ENCODE measurements at regions not wholly inside any gene's neighbourhood (a gene's known extent, or its start where the extent isn't known, plus 50 kb on each side); places are given as distances from the start of the nearest gene placed in this dataset.

DNA sequence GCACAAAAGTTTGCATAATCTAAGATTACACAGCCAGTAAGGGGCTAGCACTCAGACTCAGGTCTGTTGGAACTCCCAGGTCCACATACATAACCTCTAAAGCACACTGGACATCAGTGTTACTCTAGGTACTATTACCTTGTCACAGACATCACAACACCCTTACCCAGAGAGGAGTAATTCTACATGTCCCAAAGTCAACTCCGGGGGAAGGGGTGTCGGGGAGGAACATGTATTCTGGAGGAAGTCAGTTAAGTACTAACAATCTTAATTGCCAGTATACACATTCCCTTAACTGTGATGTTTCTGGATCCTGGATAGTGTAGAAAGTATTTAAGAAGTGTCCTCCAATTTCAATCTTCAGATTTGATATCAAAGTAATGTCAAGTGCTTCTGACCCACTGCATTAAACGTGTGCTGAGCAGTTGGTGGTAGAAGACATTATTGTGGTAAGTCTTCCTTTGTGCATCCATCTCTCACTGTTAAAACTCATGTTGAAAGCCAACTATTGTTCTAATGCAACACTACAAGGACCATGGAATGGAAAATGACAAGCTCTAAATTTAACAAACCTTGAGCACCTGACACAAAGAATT is 155.4 kb downstream of the CRPPA start (continued):
- TF ChIP-seq, protein P1, sequence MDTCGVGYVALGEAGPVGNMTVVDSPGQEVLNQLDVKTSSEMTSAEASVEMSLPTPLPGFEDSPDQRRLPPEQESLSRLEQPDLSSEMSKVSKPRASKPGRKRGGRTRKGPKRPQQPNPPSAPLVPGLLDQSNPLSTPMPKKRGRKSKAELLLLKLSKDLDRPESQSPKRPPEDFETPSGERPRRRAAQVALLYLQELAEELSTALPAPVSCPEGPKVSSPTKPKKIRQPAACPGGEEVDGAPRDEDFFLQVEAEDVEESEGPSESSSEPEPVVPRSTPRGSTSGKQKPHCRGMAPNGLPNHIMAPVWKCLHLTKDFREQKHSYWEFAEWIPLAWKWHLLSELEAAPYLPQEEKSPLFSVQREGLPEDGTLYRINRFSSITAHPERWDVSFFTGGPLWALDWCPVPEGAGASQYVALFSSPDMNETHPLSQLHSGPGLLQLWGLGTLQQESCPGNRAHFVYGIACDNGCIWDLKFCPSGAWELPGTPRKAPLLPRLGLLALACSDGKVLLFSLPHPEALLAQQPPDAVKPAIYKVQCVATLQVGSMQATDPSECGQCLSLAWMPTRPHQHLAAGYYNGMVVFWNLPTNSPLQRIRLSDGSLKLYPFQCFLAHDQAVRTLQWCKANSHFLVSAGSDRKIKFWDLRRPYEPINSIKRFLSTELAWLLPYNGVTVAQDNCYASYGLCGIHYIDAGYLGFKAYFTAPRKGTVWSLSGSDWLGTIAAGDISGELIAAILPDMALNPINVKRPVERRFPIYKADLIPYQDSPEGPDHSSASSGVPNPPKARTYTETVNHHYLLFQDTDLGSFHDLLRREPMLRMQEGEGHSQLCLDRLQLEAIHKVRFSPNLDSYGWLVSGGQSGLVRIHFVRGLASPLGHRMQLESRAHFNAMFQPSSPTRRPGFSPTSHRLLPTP (IDR thresholded peaks at IDR 0.05; ENCODE audit: borderline replicate concordance, extremely low read depth, insufficient read length) = no peak
- no peak for TF ChIP-seq ZNF224 (CRISPR knock-in tag; IDR thresholded peaks at IDR 0.05)
- peak; percentile 54 for TF ChIP-seq SMARCB1 (IDR thresholded peaks at IDR 0.05; ENCODE audit: insufficient read length, low read depth)
- TF ChIP-seq, protein P2, sequence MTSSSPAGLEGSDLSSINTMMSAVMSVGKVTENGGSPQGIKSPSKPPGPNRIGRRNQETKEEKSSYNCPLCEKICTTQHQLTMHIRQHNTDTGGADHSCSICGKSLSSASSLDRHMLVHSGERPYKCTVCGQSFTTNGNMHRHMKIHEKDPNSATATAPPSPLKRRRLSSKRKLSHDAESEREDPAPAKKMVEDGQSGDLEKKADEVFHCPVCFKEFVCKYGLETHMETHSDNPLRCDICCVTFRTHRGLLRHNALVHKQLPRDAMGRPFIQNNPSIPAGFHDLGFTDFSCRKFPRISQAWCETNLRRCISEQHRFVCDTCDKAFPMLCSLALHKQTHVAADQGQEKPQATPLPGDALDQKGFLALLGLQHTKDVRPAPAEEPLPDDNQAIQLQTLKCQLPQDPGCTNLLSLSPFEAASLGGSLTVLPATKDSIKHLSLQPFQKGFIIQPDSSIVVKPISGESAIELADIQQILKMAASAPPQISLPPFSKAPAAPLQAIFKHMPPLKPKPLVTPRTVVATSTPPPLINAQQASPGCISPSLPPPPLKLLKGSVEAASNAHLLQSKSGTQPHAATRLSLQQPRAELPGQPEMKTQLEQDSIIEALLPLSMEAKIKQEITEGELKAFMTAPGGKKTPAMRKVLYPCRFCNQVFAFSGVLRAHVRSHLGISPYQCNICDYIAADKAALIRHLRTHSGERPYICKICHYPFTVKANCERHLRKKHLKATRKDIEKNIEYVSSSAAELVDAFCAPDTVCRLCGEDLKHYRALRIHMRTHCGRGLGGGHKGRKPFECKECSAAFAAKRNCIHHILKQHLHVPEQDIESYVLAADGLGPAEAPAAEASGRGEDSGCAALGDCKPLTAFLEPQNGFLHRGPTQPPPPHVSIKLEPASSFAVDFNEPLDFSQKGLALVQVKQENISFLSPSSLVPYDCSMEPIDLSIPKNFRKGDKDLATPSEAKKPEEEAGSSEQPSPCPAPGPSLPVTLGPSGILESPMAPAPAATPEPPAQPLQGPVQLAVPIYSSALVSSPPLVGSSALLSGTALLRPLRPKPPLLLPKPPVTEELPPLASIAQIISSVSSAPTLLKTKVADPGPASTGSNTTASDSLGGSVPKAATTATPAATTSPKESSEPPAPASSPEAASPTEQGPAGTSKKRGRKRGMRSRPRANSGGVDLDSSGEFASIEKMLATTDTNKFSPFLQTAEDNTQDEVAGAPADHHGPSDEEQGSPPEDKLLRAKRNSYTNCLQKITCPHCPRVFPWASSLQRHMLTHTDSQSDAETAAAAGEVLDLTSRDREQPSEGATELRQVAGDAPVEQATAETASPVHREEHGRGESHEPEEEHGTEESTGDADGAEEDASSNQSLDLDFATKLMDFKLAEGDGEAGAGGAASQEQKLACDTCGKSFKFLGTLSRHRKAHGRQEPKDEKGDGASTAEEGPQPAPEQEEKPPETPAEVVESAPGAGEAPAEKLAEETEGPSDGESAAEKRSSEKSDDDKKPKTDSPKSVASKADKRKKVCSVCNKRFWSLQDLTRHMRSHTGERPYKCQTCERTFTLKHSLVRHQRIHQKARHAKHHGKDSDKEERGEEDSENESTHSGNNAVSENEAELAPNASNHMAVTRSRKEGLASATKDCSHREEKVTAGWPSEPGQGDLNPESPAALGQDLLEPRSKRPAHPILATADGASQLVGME (CRISPR knock-in tag; IDR thresholded peaks at IDR 0.05) = no peak
- TF ChIP-seq, protein P3, sequence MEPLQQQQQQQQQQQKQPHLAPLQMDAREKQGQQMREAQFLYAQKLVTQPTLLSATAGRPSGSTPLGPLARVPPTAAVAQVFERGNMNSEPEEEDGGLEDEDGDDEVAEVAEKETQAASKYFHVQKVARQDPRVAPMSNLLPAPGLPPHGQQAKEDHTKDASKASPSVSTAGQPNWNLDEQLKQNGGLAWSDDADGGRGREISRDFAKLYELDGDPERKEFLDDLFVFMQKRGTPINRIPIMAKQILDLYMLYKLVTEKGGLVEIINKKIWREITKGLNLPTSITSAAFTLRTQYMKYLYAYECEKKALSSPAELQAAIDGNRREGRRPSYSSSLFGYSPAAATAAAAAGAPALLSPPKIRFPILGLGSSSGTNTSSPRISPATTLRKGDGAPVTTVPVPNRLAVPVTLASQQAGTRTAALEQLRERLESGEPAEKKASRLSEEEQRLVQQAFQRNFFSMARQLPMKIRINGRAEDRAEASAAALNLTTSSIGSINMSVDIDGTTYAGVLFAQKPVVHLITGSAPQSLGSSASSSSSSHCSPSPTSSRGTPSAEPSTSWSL (CRISPR knock-in tag; IDR thresholded peaks at IDR 0.05; ENCODE audit: borderline replicate concordance) = no peak
- TF ChIP-seq GTF2F1 (IDR thresholded peaks at IDR 0.05; ENCODE audit: low read depth, low read length) = no peak
- TF ChIP-seq LEF1 (IDR thresholded peaks at IDR 0.05) = no peak
- no peak for TF ChIP-seq RAD51 (IDR thresholded peaks at IDR 0.05; ENCODE audit: borderline replicate concordance, low read depth)
- TF ChIP-seq, protein P4, sequence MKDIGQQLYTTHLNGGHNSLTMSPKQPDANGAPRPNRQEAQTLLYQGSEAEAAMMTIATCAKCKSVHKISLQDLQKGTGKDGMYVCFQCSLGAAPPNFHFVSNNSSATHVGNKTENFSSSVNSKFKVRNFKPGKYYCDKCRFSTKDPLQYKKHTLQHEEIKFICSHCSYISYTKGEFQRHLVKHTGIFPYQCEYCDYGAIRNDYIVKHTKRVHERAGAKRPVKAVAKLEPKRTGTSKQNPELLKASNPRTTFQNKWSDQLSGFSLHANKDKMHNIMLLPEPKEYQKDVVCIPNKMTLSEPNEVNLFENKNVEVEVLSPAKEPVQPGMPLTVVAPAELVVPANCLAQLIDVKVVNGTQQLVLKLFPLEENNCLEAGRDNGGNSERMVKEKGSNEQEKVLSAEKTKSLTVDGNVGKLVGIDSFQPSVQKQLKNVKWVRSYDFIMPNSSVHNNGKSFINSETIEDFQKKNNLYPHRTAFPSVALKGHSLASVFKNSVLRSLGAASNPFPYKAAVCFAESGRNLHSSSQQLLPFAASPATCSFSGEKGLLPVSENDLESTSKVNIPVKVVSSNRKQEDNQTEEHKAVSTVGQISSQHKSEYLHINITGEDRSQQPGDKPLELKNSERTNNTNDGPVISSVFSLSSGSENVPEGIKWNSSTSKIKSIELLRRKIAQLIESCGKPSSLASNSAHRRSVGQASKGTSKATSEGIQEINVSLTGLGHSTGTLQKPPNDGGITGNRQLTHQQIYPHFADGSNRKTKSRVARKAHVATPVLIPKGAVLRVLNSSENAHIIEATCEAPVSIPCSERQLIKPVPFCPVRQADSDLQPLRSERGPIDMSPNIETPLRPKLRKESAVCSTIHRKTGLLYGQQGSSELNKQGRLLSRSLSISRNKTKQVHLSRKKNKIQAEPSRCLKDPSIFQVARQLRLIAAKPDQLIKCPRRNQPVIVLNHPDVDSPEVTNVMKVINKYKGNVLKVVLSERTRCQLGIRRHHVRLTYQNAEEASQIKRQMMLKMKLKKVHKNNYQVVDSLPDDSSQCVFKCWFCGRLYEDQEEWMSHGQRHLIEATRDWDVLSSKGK (CRISPR knock-in tag; IDR thresholded peaks at IDR 0.05) = no peak
- TF ChIP-seq POLR2G (IDR thresholded peaks at IDR 0.05; ENCODE audit: low read depth, low read length) = no peak
- TF ChIP-seq HCFC1 (IDR thresholded peaks at IDR 0.05; ENCODE audit: low read depth, low read length) = 0 out of 2 replicates have a peak, but pooled peaks have one; percentile 17
- no peak for TF ChIP-seq MECOM (CRISPR knock-in tag; IDR thresholded peaks at IDR 0.05)
- no peak for TF ChIP-seq KAT2B (IDR thresholded peaks at IDR 0.05; ENCODE audit: low read depth, low read length)
- TF ChIP-seq MAFK (IDR thresholded peaks at IDR 0.05; ENCODE audit: low read length) = 0 out of 2 replicates have a peak, but pooled peaks have one; percentile 5
